GM13976 (cell line): ENCODE measurements at regions not wholly inside any gene's neighbourhood (a gene's known extent, or its start where the extent isn't known, plus 50 kb on each side); places are given as distances from the start of the nearest gene placed in this dataset.
"Not testable (repeated sequence)": the region's sequence is repeated elsewhere in the genome, so short reads cannot be mapped to it uniquely, and the experiment has no call there.

Source experiments
- DNase-seq: peaks from one replicate; pipeline ENCODE4 v3.0.0; 2012; ENCODE audit warnings: low spot score
- CTCF ChIP-seq: IDR thresholded peaks from 2 replicates; pipeline ENCODE4 v1.5.1; 2012; ENCODE audit warnings: borderline replicate concordance, mild to moderate bottlenecking; ENCODE audit not compliant: insufficient read depth; ENCODE audit errors: extremely low read depth, missing control alignments, control extremely low read depth
- in situ Hi-C: fragments of 300-500 bp; cut with MboI; formaldehyde crosslinking; loops from one replicate; pipeline ENCODE4 v1.12.0; 2022; ENCODE audit warnings: low sequenced_read_pairs, mixed read lengths, inconsistent platforms; ENCODE audit not compliant: unreplicated experiment

DNA sequence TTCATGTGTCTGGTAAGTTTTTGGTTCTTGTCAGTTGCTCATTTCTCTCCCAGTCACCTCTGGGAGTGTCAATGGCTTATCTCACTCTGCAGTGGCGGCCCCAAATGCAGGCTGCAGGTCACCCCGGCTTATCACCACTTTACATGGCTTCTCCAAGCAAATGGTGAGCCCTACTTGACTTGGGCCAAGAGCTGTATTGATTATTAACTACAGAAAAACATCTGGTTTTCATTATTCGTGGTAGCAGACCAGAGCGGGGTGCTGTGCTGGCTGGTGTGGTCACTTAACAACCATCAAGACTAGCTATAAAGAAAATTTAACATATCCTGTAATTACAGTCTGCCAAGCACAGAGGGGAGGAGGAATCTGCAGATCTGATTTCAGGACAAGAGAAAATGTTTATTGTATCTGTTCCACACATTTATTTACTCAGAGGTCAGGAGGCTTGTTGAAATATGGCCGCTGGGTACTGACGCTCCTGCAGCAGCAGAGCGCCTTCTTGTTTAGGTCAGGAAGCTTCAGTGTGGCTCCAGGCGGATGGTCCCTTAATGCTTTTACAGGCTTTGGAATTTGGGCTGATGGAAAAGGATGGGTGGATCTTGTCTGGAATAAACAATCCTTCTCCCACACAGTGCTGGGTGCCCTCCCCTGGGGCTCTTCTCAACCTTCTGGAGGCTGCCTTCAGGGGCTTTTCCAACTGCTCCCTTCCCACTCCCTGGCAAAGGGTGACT, 87.8 kb downstream of the HLX start:
- in situ Hi-C loops = no loop called here
- no peak for DNase-seq

DNA sequence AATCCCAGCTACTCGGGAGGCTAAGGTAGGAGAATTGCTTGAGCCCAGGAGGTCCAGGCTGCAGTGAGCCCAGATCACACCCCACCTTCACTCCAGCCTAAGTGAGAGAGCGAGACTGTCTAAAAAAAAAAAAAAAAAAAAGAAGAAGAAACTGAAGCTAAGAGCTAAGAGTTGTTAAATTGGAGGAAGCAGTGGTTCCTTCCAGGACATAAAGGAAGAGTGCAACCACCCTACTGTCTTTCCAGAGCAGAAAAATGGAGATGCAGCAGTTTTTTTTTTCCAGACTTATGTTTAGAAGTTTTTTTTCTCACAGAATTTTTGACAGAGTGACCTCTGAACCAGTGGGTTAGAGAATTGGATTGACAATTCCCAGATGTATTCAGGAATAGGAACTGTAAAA, 88.7 kb downstream of the HLX start:
- no peak for TF ChIP-seq CTCF
- in situ Hi-C loops = no loop called here
- DNase-seq = no peak

More for the DNA sequence above, 87.8 kb downstream of the HLX start:
- no peak for TF ChIP-seq CTCF

DNA sequence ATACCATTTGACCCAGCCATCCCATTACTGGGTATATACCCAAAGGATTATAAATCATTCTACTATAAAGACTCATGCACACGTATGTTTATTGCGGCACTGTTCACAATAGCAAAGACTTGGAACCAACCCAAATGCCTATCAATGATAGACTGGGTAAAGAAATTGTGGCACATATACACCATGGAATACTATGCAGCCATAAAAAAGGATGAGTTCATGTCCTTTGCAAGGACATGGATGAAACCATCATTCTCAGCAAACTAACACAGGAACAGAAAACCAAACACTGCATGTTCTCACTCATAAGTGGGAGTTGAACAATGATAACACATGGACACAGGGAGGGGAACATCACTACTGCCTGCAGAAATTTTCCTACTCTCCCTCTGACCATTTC, 90.0 kb downstream of the HLX start:
- in situ Hi-C loops = not testable (repeated sequence)

GRCh38 chr1:220970311-220970710, 91.1 kb downstream of the HLX start:
- TF ChIP-seq CTCF = no peak
- DNase-seq = no peak
- in situ Hi-C loops = no loop called here

More for the DNA sequence above, 90.0 kb downstream of the HLX start:
- not testable (repeated sequence) for DNase-seq

GRCh38 chr1:220971221-220971620, 92.0 kb downstream of the HLX start:
- DNase-seq = no peak
- in situ Hi-C loops = no loop called here
- TF ChIP-seq CTCF = no peak

DNA sequence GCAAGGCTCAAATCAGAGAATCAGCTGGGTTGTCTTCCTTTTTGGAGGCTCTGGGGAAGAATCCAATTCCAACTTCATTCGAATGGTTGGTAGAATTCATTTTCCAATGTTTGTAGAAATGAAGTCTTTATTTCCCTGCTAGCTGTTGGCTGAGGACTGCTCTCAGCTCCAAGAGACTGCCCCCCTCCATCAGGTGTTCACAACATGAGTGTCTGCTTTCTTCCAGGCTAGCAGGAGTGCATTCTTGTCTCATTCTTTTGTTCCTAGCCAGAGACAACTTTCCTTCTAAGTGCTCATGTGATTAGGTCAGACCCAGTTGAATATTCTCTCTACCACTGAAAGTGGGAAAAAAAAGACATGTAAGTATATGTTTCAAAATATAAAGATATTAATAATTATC, 95.2 kb downstream of the HLX start:
- TF ChIP-seq CTCF = no peak
- in situ Hi-C loops = no loop called here
- DNase-seq = no peak

- no peak for DNase-seq
- TF ChIP-seq CTCF = no peak
- in situ Hi-C loops = no loop called here
These were observed 97.1 kb downstream of the HLX start for GRCh38 chr1:220976390-220976789.
